Stomach (tissue), 4 donors: ENCODE measurements at regions not wholly inside any gene's neighbourhood (a gene's known extent, or its start where the extent isn't known, plus 50 kb on each side); places are given as distances from the start of the nearest gene placed in this dataset.

ENCODE experiments used
- CTCF ChIP-seq, 7 experiments: fragments of 450-650 bp in 4 of 7; fragments of 200-600 bp in 3 of 7; sonication (generic) in 3 of 7; IDR thresholded peaks; one replicate each; pipeline ENCODE4 v1.5.1; 2016 to 2019; ENCODE audit warnings: antibody characterized with exemption in 7 of 7, control low read depth in 2 of 7, mild to moderate bottlenecking in 1 of 7
- EP300 ChIP-seq: sonication (generic); formaldehyde crosslinking; IDR thresholded peaks from one replicate; pipeline ENCODE4 v1.6.1; 2017; ENCODE audit warnings: antibody characterized with exemption
- POLR2A ChIP-seq, 4 donors: fragments of 450-650 bp; IDR thresholded peaks; one replicate each; pipeline ENCODE4 v1.6.1; 2016; ENCODE audit warnings: antibody characterized with exemption in 4 of 4, control low read depth in 2 of 4, mild to moderate bottlenecking in 1 of 4, moderate library complexity in 1 of 4
- POLR2AphosphoS5 ChIP-seq, 3 donors: sonication (generic); formaldehyde crosslinking; IDR thresholded peaks; one replicate each; pipeline ENCODE4 v1.6.1; 2016; ENCODE audit warnings: antibody characterized with exemption in 3 of 3

- TF ChIP-seq CTCF (IDR thresholded peaks at IDR 0.05) (no peak), POLR2A (IDR thresholded peaks at IDR 0.05) (no peak), POLR2AphosphoS5 (IDR thresholded peaks at IDR 0.05) (no peak), EP300 (no peak)
Observed at GRCh38 chr9:79962836-79963235, 391.1 kb downstream of the TLE4 start.
